ENCODE measurements at regions not wholly inside any gene's neighbourhood (a gene's known extent, or its start where the extent isn't known, plus 50 kb on each side); places are given as distances from the start of the nearest gene placed in this dataset.

GRCh38 chr10:36634916-36635315, 490.5 kb upstream of the ANKRD30A start:
- TF ChIP-seq SPI1 (IDR thresholded peaks at IDR 0.05; ENCODE audit: low read depth, low read length) (no peak), POLR2A (IDR thresholded peaks at IDR 0.05; ENCODE audit: low read depth, low read length) (no peak), PAX5 (IDR thresholded peaks at IDR 0.05; ENCODE audit: insufficient read depth, low read length, severe bottlenecking) (no peak), POLR2AphosphoS5 (IDR thresholded peaks at IDR 0.05; ENCODE audit: low read depth, low read length) (no peak), TAF1 (IDR thresholded peaks at IDR 0.05; ENCODE audit: low read depth, low read length) (no peak), POU2F2 (IDR thresholded peaks at IDR 0.05; ENCODE audit: low read depth, low read length) (no peak)
- DNase-seq (ENCODE audit: insufficient read length, low spot score) (no peak), FAIRE-seq (no peak)

- no peak for FAIRE-seq
- no peak for TF ChIP-seq PAX5 (IDR thresholded peaks at IDR 0.05; ENCODE audit: insufficient read depth, low read length, severe bottlenecking)
- no peak for TF ChIP-seq SPI1 (IDR thresholded peaks at IDR 0.05; ENCODE audit: low read depth, low read length)
- no peak for TF ChIP-seq TAF1 (IDR thresholded peaks at IDR 0.05; ENCODE audit: low read depth, low read length)
- no peak for TF ChIP-seq POU2F2 (IDR thresholded peaks at IDR 0.05; ENCODE audit: low read depth, low read length)
- TF ChIP-seq POLR2A (IDR thresholded peaks at IDR 0.05; ENCODE audit: low read depth, low read length) = no peak
- no peak for TF ChIP-seq POLR2AphosphoS5 (IDR thresholded peaks at IDR 0.05; ENCODE audit: low read depth, low read length)
- DNase-seq (ENCODE audit: insufficient read length, low spot score) = no peak
Observed at GRCh38 chr10:36630267-36630666, 495.1 kb upstream of the ANKRD30A start.

GRCh38 chr10:36629476-36629875, 495.9 kb upstream of the ANKRD30A start:
- TF ChIP-seq POLR2A (IDR thresholded peaks at IDR 0.05; ENCODE audit: low read depth, low read length) (no peak), POU2F2 (IDR thresholded peaks at IDR 0.05; ENCODE audit: low read depth, low read length) (no peak), TAF1 (IDR thresholded peaks at IDR 0.05; ENCODE audit: low read depth, low read length) (no peak), SPI1 (IDR thresholded peaks at IDR 0.05; ENCODE audit: low read depth, low read length) (no peak), PAX5 (IDR thresholded peaks at IDR 0.05; ENCODE audit: insufficient read depth, low read length, severe bottlenecking) (no peak), POLR2AphosphoS5 (IDR thresholded peaks at IDR 0.05; ENCODE audit: low read depth, low read length) (no peak)
- FAIRE-seq (no peak), DNase-seq (ENCODE audit: insufficient read length, low spot score) (no peak)

- no peak for FAIRE-seq
- TF ChIP-seq POLR2A (IDR thresholded peaks at IDR 0.05; ENCODE audit: low read depth, low read length) (no peak), TAF1 (IDR thresholded peaks at IDR 0.05; ENCODE audit: low read depth, low read length) (no peak), PAX5 (IDR thresholded peaks at IDR 0.05; ENCODE audit: insufficient read depth, low read length, severe bottlenecking) (no peak), SPI1 (IDR thresholded peaks at IDR 0.05; ENCODE audit: low read depth, low read length) (no peak), POLR2AphosphoS5 (IDR thresholded peaks at IDR 0.05; ENCODE audit: low read depth, low read length) (no peak), POU2F2 (IDR thresholded peaks at IDR 0.05; ENCODE audit: low read depth, low read length) (no peak)
Observed at GRCh38 chr10:36624551-36625100, 500.8 kb upstream of the ANKRD30A start.

GRCh38 chr10:36621346-36621745, 504.1 kb upstream of the ANKRD30A start:
- no peak for FAIRE-seq
- no peak for TF ChIP-seq POLR2A (IDR thresholded peaks at IDR 0.05; ENCODE audit: low read depth, low read length)
- no peak for TF ChIP-seq SPI1 (IDR thresholded peaks at IDR 0.05; ENCODE audit: low read depth, low read length)
- no peak for TF ChIP-seq PAX5 (IDR thresholded peaks at IDR 0.05; ENCODE audit: insufficient read depth, low read length, severe bottlenecking)
- TF ChIP-seq TAF1 (IDR thresholded peaks at IDR 0.05; ENCODE audit: low read depth, low read length) = no peak
- no peak for TF ChIP-seq POLR2AphosphoS5 (IDR thresholded peaks at IDR 0.05; ENCODE audit: low read depth, low read length)
- no peak for TF ChIP-seq POU2F2 (IDR thresholded peaks at IDR 0.05; ENCODE audit: low read depth, low read length)
- no peak for DNase-seq (ENCODE audit: insufficient read length, low spot score)

More at GRCh38 chr10:36624551-36625100, 500.8 kb upstream of the ANKRD30A start:
- DNase-seq (ENCODE audit: insufficient read length, low spot score) = no peak

GRCh38 chr10:36612436-36612835, 513.0 kb upstream of the ANKRD30A start:
- TF ChIP-seq PAX5 (IDR thresholded peaks at IDR 0.05; ENCODE audit: insufficient read depth, low read length, severe bottlenecking) (no peak), POU2F2 (IDR thresholded peaks at IDR 0.05; ENCODE audit: low read depth, low read length) (no peak), SPI1 (IDR thresholded peaks at IDR 0.05; ENCODE audit: low read depth, low read length) (no peak), POLR2AphosphoS5 (IDR thresholded peaks at IDR 0.05; ENCODE audit: low read depth, low read length) (no peak), TAF1 (IDR thresholded peaks at IDR 0.05; ENCODE audit: low read depth, low read length) (no peak), POLR2A (IDR thresholded peaks at IDR 0.05; ENCODE audit: low read depth, low read length) (no peak)
- FAIRE-seq (no peak), DNase-seq (ENCODE audit: insufficient read length, low spot score) (no peak)

- DNase-seq (ENCODE audit: insufficient read length, low spot score) = no peak
Observed at GRCh38 chr10:36608866-36609265, 516.5 kb upstream of the ANKRD30A start.

GRCh38 chr10:36608251-36608650, 517.1 kb upstream of the ANKRD30A start:
- DNase-seq (ENCODE audit: insufficient read length, low spot score) (no peak), FAIRE-seq (no peak)
- TF ChIP-seq POU2F2 (IDR thresholded peaks at IDR 0.05; ENCODE audit: low read depth, low read length) (no peak), TAF1 (IDR thresholded peaks at IDR 0.05; ENCODE audit: low read depth, low read length) (no peak), SPI1 (IDR thresholded peaks at IDR 0.05; ENCODE audit: low read depth, low read length) (no peak), POLR2A (IDR thresholded peaks at IDR 0.05; ENCODE audit: low read depth, low read length) (no peak), POLR2AphosphoS5 (IDR thresholded peaks at IDR 0.05; ENCODE audit: low read depth, low read length) (no peak), PAX5 (IDR thresholded peaks at IDR 0.05; ENCODE audit: insufficient read depth, low read length, severe bottlenecking) (no peak)

More at GRCh38 chr10:36608866-36609265, 516.5 kb upstream of the ANKRD30A start:
- no peak for TF ChIP-seq TAF1 (IDR thresholded peaks at IDR 0.05; ENCODE audit: low read depth, low read length)
- FAIRE-seq = no peak

GRCh38 chr10:36606234-36606839, 519.1 kb upstream of the ANKRD30A start:
- FAIRE-seq (no peak), DNase-seq (ENCODE audit: insufficient read length, low spot score) (no peak)
- no peak for TF ChIP-seq SPI1 (IDR thresholded peaks at IDR 0.05; ENCODE audit: low read depth, low read length)
- TF ChIP-seq POU2F2 (IDR thresholded peaks at IDR 0.05; ENCODE audit: low read depth, low read length) = no peak
- TF ChIP-seq POLR2AphosphoS5 (IDR thresholded peaks at IDR 0.05; ENCODE audit: low read depth, low read length) = no peak
- TF ChIP-seq PAX5 (IDR thresholded peaks at IDR 0.05; ENCODE audit: insufficient read depth, low read length, severe bottlenecking) = no peak
- no peak for TF ChIP-seq POLR2A (IDR thresholded peaks at IDR 0.05; ENCODE audit: low read depth, low read length)

GRCh38 chr10:36604316-36604715, 521.1 kb upstream of the ANKRD30A start:
- FAIRE-seq (no peak), DNase-seq (ENCODE audit: insufficient read length, low spot score) (no peak)
- TF ChIP-seq TAF1 (IDR thresholded peaks at IDR 0.05; ENCODE audit: low read depth, low read length) (no peak), POU2F2 (IDR thresholded peaks at IDR 0.05; ENCODE audit: low read depth, low read length) (no peak), PAX5 (IDR thresholded peaks at IDR 0.05; ENCODE audit: insufficient read depth, low read length, severe bottlenecking) (no peak), POLR2AphosphoS5 (IDR thresholded peaks at IDR 0.05; ENCODE audit: low read depth, low read length) (no peak), SPI1 (IDR thresholded peaks at IDR 0.05; ENCODE audit: low read depth, low read length) (no peak), POLR2A (IDR thresholded peaks at IDR 0.05; ENCODE audit: low read depth, low read length) (no peak)

All from GM12891 (cell line).